ENCODE measurements at regions not wholly inside any gene's neighbourhood (a gene's known extent, or its start where the extent isn't known, plus 50 kb on each side); places are given as distances from the start of the nearest gene placed in this dataset.
A peak's percentile ranks its signal among the peaks of the same experiment; 100 is the strongest.

GRCh38 chr6:137944793-137945498, 77.9 kb downstream of the TNFAIP3 start:
- H3K4me1 ChIP-seq (ENCODE audit: control insufficient read depth, extremely low read depth, insufficient read depth, low read length), result peaks cover 16% of the 10 kb centered on the region
- H3K79me2 ChIP-seq (ENCODE audit: control insufficient read depth, insufficient read depth, low read length), result no peaks in the 10 kb centered on the region
- no peak overlapping the region for H2AFZ ChIP-seq (ENCODE audit: control insufficient read depth, low read length)
- H3K4me3 ChIP-seq (ENCODE audit: control insufficient read depth in 2 of 3, extremely low read depth in 1 of 3, insufficient read depth in 2 of 3, low read depth in 1 of 3, low read length in 3 of 3), result no peak overlapping the region
- no peaks in the 10 kb centered on the region for H3K9me3 ChIP-seq (ENCODE audit: control insufficient read depth, low read depth, low read length)
- no peak overlapping the region for H3K4me2 ChIP-seq (ENCODE audit: control insufficient read depth, extremely low read depth, insufficient read depth, low read depth, low read length)
- H3K9ac ChIP-seq (ENCODE audit: control insufficient read depth, extremely low read depth, insufficient read depth, low read length), result no peak overlapping the region
- H4K20me1 ChIP-seq (ENCODE audit: control insufficient read depth, extremely low read depth, insufficient read depth, low read length), result no peaks in the 10 kb centered on the region
- H3K9me1 ChIP-seq (ENCODE audit: control insufficient read depth, extremely low read depth, insufficient read depth, low read length), result no peaks in the 10 kb centered on the region
- H3K36me3 ChIP-seq (ENCODE audit: control insufficient read depth in 2 of 2, extremely low read depth in 1 of 2, insufficient read depth in 2 of 2, low read length in 2 of 2), result no peaks in the 10 kb centered on the region
- FAIRE-seq, result peak; percentile 76
- no peak overlapping the region for H3K27ac ChIP-seq (ENCODE audit: control insufficient read depth, insufficient read depth, low read length)
- dilution Hi-C loops (cut with MboI; ENCODE audit: extremely low pct_ligation_motif_present, low sequenced_read_pairs), result no loop called here
- TF ChIP-seq, protein P1, sequence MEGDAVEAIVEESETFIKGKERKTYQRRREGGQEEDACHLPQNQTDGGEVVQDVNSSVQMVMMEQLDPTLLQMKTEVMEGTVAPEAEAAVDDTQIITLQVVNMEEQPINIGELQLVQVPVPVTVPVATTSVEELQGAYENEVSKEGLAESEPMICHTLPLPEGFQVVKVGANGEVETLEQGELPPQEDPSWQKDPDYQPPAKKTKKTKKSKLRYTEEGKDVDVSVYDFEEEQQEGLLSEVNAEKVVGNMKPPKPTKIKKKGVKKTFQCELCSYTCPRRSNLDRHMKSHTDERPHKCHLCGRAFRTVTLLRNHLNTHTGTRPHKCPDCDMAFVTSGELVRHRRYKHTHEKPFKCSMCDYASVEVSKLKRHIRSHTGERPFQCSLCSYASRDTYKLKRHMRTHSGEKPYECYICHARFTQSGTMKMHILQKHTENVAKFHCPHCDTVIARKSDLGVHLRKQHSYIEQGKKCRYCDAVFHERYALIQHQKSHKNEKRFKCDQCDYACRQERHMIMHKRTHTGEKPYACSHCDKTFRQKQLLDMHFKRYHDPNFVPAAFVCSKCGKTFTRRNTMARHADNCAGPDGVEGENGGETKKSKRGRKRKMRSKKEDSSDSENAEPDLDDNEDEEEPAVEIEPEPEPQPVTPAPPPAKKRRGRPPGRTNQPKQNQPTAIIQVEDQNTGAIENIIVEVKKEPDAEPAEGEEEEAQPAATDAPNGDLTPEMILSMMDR (optimal IDR thresholded peaks at IDR 0.05 in 1 of 3, IDR thresholded peaks at IDR 0.05 in 1 of 3, conservative IDR thresholded peaks at IDR 0.05 in 1 of 3; ENCODE audit: extremely low read depth in 1 of 3, insufficient read depth in 2 of 3, low read length in 3 of 3), result peak; percentile 68 to 78 (median 77)
- no peak for TF ChIP-seq EZH2 (IDR thresholded peaks at IDR 0.05; ENCODE audit: low read length)
- no peaks in the 10 kb centered on the region for H3K27me3 ChIP-seq (ENCODE audit: control insufficient read depth, extremely low read depth, insufficient read depth, low read length)
- DNase-seq (ENCODE audit: low read depth, low spot score), result peak; percentile 11

DNA sequence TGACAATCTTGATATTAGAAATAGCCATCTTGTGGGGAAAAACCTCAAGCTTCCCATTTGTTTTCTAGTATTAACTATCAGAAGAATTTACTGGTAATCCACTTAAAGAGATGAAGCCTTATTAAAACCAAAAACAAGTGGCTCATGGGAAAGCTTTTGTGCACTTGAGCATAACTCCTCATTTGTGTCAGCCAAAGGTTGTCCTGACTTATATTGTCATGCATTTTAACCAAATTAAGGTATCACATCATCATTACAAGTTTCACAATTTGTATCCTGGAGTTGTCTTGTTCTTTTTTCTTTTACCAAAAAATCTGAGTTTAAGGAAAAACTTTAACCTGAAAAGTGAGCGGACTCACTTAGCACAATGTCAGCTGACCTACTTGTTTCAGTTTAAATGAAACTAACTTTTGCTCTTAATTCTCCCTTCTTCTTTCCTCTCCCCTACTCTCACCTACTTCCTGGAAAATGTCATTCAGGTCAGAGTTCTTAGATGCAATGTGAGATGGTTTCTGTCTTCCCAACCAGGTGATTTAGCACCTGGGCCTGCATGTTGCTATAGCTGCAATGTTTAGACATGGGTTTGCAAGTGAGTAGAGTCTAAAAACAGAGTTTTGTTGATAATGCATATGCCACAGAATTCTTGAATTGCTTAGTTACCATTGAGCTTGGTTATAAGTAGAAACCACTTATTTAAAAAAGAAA, 82.8 kb downstream of the TNFAIP3 start:
- H3K36me3 ChIP-seq (ENCODE audit: control insufficient read depth in 2 of 2, extremely low read depth in 1 of 2, insufficient read depth in 2 of 2, low read length in 2 of 2), result no peaks in the 10 kb centered on the region
- dilution Hi-C loops (cut with MboI; ENCODE audit: extremely low pct_ligation_motif_present, low sequenced_read_pairs), result no loop called here
- FAIRE-seq, result no peak

More for the DNA sequence above, 82.8 kb downstream of the TNFAIP3 start:
- no peak for DNase-seq (ENCODE audit: low read depth, low spot score)
- Histone ChIP-seq H3K9me1 (ENCODE audit: control insufficient read depth, extremely low read depth, insufficient read depth, low read length) (no peaks in the 10 kb centered on the region), H3K27me3 (ENCODE audit: control insufficient read depth, extremely low read depth, insufficient read depth, low read length) (no peaks in the 10 kb centered on the region), H3K4me2 (ENCODE audit: control insufficient read depth, extremely low read depth, insufficient read depth, low read depth, low read length) (no peak overlapping the region), H3K9me3 (ENCODE audit: control insufficient read depth, low read depth, low read length) (no peaks in the 10 kb centered on the region), H3K4me3 (ENCODE audit: control insufficient read depth in 2 of 3, extremely low read depth in 1 of 3, insufficient read depth in 2 of 3, low read depth in 1 of 3, low read length in 3 of 3) (no peak overlapping the region), H3K27ac (ENCODE audit: control insufficient read depth, insufficient read depth, low read length) (no peak overlapping the region), H3K4me1 (ENCODE audit: control insufficient read depth, extremely low read depth, insufficient read depth, low read length) (no peaks in the 10 kb centered on the region), H3K79me2 (ENCODE audit: control insufficient read depth, insufficient read depth, low read length) (no peaks in the 10 kb centered on the region), H3K9ac (ENCODE audit: control insufficient read depth, extremely low read depth, insufficient read depth, low read length) (no peak overlapping the region), H2AFZ (ENCODE audit: control insufficient read depth, low read length) (no peak overlapping the region), H4K20me1 (ENCODE audit: control insufficient read depth, extremely low read depth, insufficient read depth, low read length) (no peaks in the 10 kb centered on the region)
- TF ChIP-seq, protein P1 (optimal IDR thresholded peaks at IDR 0.05 in 1 of 3, IDR thresholded peaks at IDR 0.05 in 1 of 3, conservative IDR thresholded peaks at IDR 0.05 in 1 of 3; ENCODE audit: extremely low read depth in 1 of 3, insufficient read depth in 2 of 3, low read length in 3 of 3), result no peak
- TF ChIP-seq EZH2 (IDR thresholded peaks at IDR 0.05; ENCODE audit: low read length), result no peak
